K562 (cell line): ENCODE measurements at regions not wholly inside any gene's neighbourhood (a gene's known extent, or its start where the extent isn't known, plus 50 kb on each side); places are given as distances from the start of the nearest gene placed in this dataset.

Experiments used
- ATAC-seq: fragments of 200-7000 bp; cut with Tn5 transposase; 3 replicates; pipeline ENCODE4 v1.9.1; 2020; ENCODE audit warnings: moderate library complexity
- BruUV-seq: library from RNA; stranded (reverse); fragments of 400-500 nt; replicated peaks from 2 replicates; lab custom pipeline; 2021; lab: Mats Ljungman, UMichigan
- CTCF ChIA-PET: fragments of 300-600 bp; formaldehyde crosslinking; extraction: SDS; loops from one replicate; lab custom pipeline; 2021; ENCODE audit warnings: low intra/inter-chr PET ratio; lab: Yijun Ruan, JAX
- POLR2A ChIA-PET: fragments of 300-600, 350-650 bp; sonication (Branson Sonifier 250); formaldehyde crosslinking; extraction: SDS; loops from one replicate; lab custom pipeline; 2021; ENCODE audit warnings: antibody characterized with exemption, inconsistent platforms; lab: Yijun Ruan, JAX
- DNase-seq, 4 experiments: peaks; one replicate each; pipeline versions ENCODE4 v3.0.0 to v3.0.0-alpha.2; 2011 to 2018; ENCODE audit warnings: low spot score in 3 of 4, mixed read lengths in 3 of 4; ENCODE audit errors: extremely low read depth in 1 of 4
- FAIRE-seq: peaks from 2 replicates; lab custom pipeline; 2011; peaks lifted over from hg19 to GRCh38; lab: Jason Lieb, UNC
- H2AFZ ChIP-seq: 2 replicates; pipeline ENCODE4 v1.6.0; 2011; ENCODE audit warnings: low read depth, low read length, control low read depth, inconsistent platforms
- H3K27ac ChIP-seq: fragments of 200-600 bp; 3 replicates; pipeline ENCODE4 v1.8.0; 2011; ENCODE audit warnings: low read depth, mild to moderate bottlenecking, control low read depth, inconsistent platforms, low read length, moderate library complexity, mixed read lengths; ENCODE audit errors: extremely low read depth
- H3K27me3 ChIP-seq, 2 experiments: fragments of 300-600 bp in 1 of 2; 2 replicates in 1 of 2; 3 replicates in 1 of 2; pipeline versions ENCODE4 v1.6.0 to v1.8.0; 2011; ENCODE audit warnings: inconsistent platforms in 2 of 2, low read length in 2 of 2, mild to moderate bottlenecking in 1 of 2, mixed read lengths in 1 of 2, moderate library complexity in 1 of 2; ENCODE audit not compliant: control insufficient read depth in 2 of 2, insufficient read depth in 2 of 2
- H3K36me3 ChIP-seq: fragments of 300-600 bp; 3 replicates; pipeline ENCODE4 v1.8.0; 2011; ENCODE audit warnings: mild to moderate bottlenecking, low read length, inconsistent platforms; ENCODE audit not compliant: control insufficient read depth, insufficient read depth
- H3K4me1 ChIP-seq, 2 experiments: fragments of 200-600 bp in 1 of 2; replicated peaks in 1 of 2; 2 replicates in 1 of 2; 3 replicates in 1 of 2; pipeline versions ENCODE4 v1.5.1 to v1.8.0; 2011; ENCODE audit warnings: inconsistent platforms in 2 of 2, low read length in 2 of 2, mild to moderate bottlenecking in 1 of 2, mixed read lengths in 1 of 2, moderate library complexity in 1 of 2; ENCODE audit not compliant: control insufficient read depth in 2 of 2, insufficient read depth in 2 of 2
- H3K4me2 ChIP-seq: 2 replicates; pipeline ENCODE4 v1.6.1; 2011; ENCODE audit warnings: low read length, control low read depth, inconsistent platforms, mixed read lengths; ENCODE audit not compliant: insufficient read depth
- H3K4me3 ChIP-seq: fragments of 200-600 bp; sonication (generic), shearing (Covaris generic); 2 replicates; pipeline ENCODE4 v1.5.1; 2016; ENCODE audit warnings: control low read depth, inconsistent platforms
- H3K79me2 ChIP-seq: fragments of 200-600 bp; 3 replicates; pipeline ENCODE4 v1.8.0; 2011; ENCODE audit warnings: low read length, inconsistent platforms; ENCODE audit not compliant: control insufficient read depth, insufficient read depth
- H3K9ac ChIP-seq, 2 experiments: 2 replicates each; pipeline versions ENCODE4 v1.6.0 to v1.6.1; 2011; ENCODE audit warnings: low read depth in 2 of 2, low read length in 2 of 2, control low read depth in 1 of 2, inconsistent platforms in 1 of 2, mild to moderate bottlenecking in 1 of 2, mixed read lengths in 1 of 2; ENCODE audit not compliant: insufficient read depth in 1 of 2
- H3K9me1 ChIP-seq: one replicate; pipeline ENCODE4 v1.6.0; 2011; ENCODE audit warnings: inconsistent platforms, mild to moderate bottlenecking, low read length, moderate library complexity; ENCODE audit not compliant: control insufficient read depth, insufficient read depth
- H3K9me3 ChIP-seq: replicated peaks from 2 replicates; pipeline ENCODE4 v1.5.1; 2011; ENCODE audit warnings: low read depth, low read length, inconsistent platforms; ENCODE audit not compliant: control insufficient read depth, insufficient read depth
- H4K20me1 ChIP-seq: replicated peaks from 2 replicates; pipeline ENCODE4 v1.6.1; 2011; ENCODE audit warnings: low read length, inconsistent platforms, mixed read lengths; ENCODE audit not compliant: control insufficient read depth, insufficient read depth
- ARID2 ChIP-seq: fragments of 450-650 bp; IDR thresholded peaks from 2 replicates; pipeline ENCODE4 v1.6.1; 2017; ENCODE audit warnings: antibody characterized with exemption, mild to moderate bottlenecking
- BMI1 ChIP-seq: fragments of 150-350 bp; IDR thresholded peaks from 2 replicates; pipeline ENCODE4 v1.6.1; 2014; ENCODE audit warnings: low read length
- CBX2 ChIP-seq: fragments of 200-600 bp; sonication (generic); IDR thresholded peaks from one replicate; pipeline ENCODE4 v1.6.1; 2012; ENCODE audit warnings: mild to moderate bottlenecking, low read length, inconsistent platforms; ENCODE audit not compliant: insufficient read depth, poor library complexity, severe bottlenecking
- CREM ChIP-seq: IDR thresholded peaks from 2 replicates; pipeline ENCODE4 v1.6.1; 2014; ENCODE audit warnings: antibody characterized with exemption, low read depth
- ERF ChIP-seq: fragments of 450-650 bp; formaldehyde crosslinking; IDR thresholded peaks from 2 replicates; pipeline ENCODE4 v1.4.0; 2020; ENCODE audit warnings: mild to moderate bottlenecking, mixed read lengths
- EZH2 ChIP-seq: IDR thresholded peaks from 2 replicates; pipeline ENCODE4 v1.6.1; 2012; ENCODE audit warnings: low read depth, mild to moderate bottlenecking, inconsistent platforms, low read length, borderline replicate concordance
- HDAC3 ChIP-seq: fragments of 450-650 bp; IDR thresholded peaks from 2 replicates; pipeline ENCODE4 v1.6.1; 2018; ENCODE audit warnings: borderline replicate concordance, mild to moderate bottlenecking, moderate library complexity; ENCODE audit not compliant: partially characterized antibody
- SP1 ChIP-seq: sonication (generic); formaldehyde crosslinking; IDR thresholded peaks from 2 replicates; pipeline ENCODE4 v1.8.1; 2022; ENCODE audit warnings: mild to moderate bottlenecking, missing genetic modification reagents
- ZFPM2 ChIP-seq: fragments of 250-450 bp; sonication (Bioruptor Pico); IDR thresholded peaks from 2 replicates; pipeline ENCODE4 v1.5.1; 2022; ENCODE audit warnings: mild to moderate bottlenecking
- ZNF24 ChIP-seq: fragments of 450-650 bp; IDR thresholded peaks from 2 replicates; pipeline ENCODE4 v1.6.1; 2016
- ZNF583 ChIP-seq: fragments of 250-450 bp; sonication (Bioruptor Pico); IDR thresholded peaks from 2 replicates; pipeline ENCODE4 v1.4.0; 2020
- ZNF695 ChIP-seq: fragments of 450-650 bp; formaldehyde crosslinking; IDR thresholded peaks from 2 replicates; pipeline ENCODE4 v1.4.0; 2020; ENCODE audit warnings: mild to moderate bottlenecking, moderate library complexity
- ZNF76 ChIP-seq: fragments of 250-450 bp; sonication (Bioruptor Pico); IDR thresholded peaks from 2 replicates; pipeline ENCODE4 v1.4.0; 2020; ENCODE audit warnings: mild to moderate bottlenecking, moderate library complexity, borderline replicate concordance
- WGBS: fragments of 100-300 bp; shearing (Covaris generic); methylation state at CpG from one replicate; pipeline ENCODE4 v1.1.6; 2016; ENCODE audit warnings: low coverage, mixed read lengths; ENCODE audit not compliant: insufficient coverage; ENCODE audit errors: missing lambda C conversion rate; 5-methylcytosine and 5-hydroxymethylcytosine counted together
- in situ Hi-C: fragments of 300-500 bp; cut with MboI; formaldehyde crosslinking; loops from 4 replicates; pipeline ENCODE4 v1.15.0; 2018; ENCODE audit warnings: inconsistent platforms, mixed read lengths
- intact Hi-C: fragments of 100-400 bp; cut with micrococcal nuclease; formaldehyde crosslinking; loops from 2 replicates; pipeline ENCODE4 v1.14.2; 2022
- TF ChIP-seq, protein P1 (sequence below): sonication (generic); formaldehyde crosslinking; IDR thresholded peaks from 2 replicates; pipeline ENCODE4 v1.4.0; 2020; ENCODE audit warnings: mild to moderate bottlenecking, missing genetic modification reagents

DNA sequence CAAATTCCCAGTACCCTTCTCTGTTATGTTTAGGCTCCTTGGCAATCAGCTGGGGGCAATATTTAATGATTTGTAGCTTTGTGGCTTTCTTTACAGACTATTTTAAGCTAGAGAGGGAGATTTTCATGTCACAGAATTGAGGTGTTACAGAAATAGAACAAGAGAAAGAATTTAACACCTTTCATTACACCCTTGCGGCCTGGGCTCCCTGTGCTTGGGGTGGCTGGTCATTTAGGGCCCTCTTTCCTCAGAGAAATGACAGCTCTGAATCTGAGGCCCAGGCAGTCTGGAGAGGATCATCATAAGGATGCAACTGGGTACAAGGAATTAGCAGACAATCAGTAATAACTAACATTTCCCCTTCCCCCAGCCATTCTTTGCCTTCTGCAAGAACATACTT is 104.5 kb upstream of the INTU start:
- no peaks in the 10 kb centered on the region for H4K20me1 ChIP-seq
- no TSS peak for BruUV-seq
- FAIRE-seq (no peak), ATAC-seq (no peak), DNase-seq (no peak)
- ChIA-PET CTCF (no interaction called here), POLR2A (no interaction called here)
- no peaks in the 10 kb centered on the region for H3K9me1 ChIP-seq
- 71% methylated on average over 1 of the region's 1 CpG for WGBS
- H3K4me1 ChIP-seq: peaks cover 4 to 13% of the 10 kb centered on the region in 2 experiments; a peak in 4 of 5 replicates
- intact Hi-C loops: no loop called here
- no peaks in the 10 kb centered on the region for H3K27me3 ChIP-seq
- H3K79me2 ChIP-seq: no peaks in the 10 kb centered on the region
- in situ Hi-C loops: no loop called here
- H3K4me2 ChIP-seq: no peak overlapping the region
- no peak overlapping the region for H2AFZ ChIP-seq
- no peak overlapping the region for H3K27ac ChIP-seq
- H3K36me3 ChIP-seq: no peaks in the 10 kb centered on the region
- H3K9me3 ChIP-seq: 0 out of 2 replicates have a peak, but pooled peaks cover 2% of the 10 kb centered on the region
- no peak overlapping the region for H3K4me3 ChIP-seq
- H3K9ac ChIP-seq: no peak overlapping the region
- TF ChIP-seq ZNF76 (CRISPR knock-in tag) (no peak), HDAC3 (no peak), EZH2 (no peak), ERF (CRISPR knock-in tag) (no peak), ZFPM2 (CRISPR knock-in tag) (no peak), ZNF695 (CRISPR knock-in tag) (no peak), ARID2 (no peak), CBX2 (no peak), SP1 (CRISPR knock-in tag) (no peak), ZNF24 (no peak), CREM (no peak), ZNF583 (CRISPR knock-in tag) (no peak), BMI1 (no peak)
- TF ChIP-seq, protein P1, sequence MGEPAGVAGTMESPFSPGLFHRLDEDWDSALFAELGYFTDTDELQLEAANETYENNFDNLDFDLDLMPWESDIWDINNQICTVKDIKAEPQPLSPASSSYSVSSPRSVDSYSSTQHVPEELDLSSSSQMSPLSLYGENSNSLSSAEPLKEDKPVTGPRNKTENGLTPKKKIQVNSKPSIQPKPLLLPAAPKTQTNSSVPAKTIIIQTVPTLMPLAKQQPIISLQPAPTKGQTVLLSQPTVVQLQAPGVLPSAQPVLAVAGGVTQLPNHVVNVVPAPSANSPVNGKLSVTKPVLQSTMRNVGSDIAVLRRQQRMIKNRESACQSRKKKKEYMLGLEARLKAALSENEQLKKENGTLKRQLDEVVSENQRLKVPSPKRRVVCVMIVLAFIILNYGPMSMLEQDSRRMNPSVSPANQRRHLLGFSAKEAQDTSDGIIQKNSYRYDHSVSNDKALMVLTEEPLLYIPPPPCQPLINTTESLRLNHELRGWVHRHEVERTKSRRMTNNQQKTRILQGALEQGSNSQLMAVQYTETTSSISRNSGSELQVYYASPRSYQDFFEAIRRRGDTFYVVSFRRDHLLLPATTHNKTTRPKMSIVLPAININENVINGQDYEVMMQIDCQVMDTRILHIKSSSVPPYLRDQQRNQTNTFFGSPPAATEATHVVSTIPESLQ (CRISPR knock-in tag): no peak
